GM23248 (cell line): ENCODE measurements at regions not wholly inside any gene's neighbourhood (a gene's known extent, or its start where the extent isn't known, plus 50 kb on each side); places are given as distances from the start of the nearest gene placed in this dataset.
A peak's percentile ranks its signal among the peaks of the same experiment; 100 is the strongest.

Experiments used
- DNase-seq: peaks from one replicate; pipeline ENCODE4 v3.0.0-alpha.2; 2015
- H2AFZ ChIP-seq: fragments of 200-600 bp; sonication (generic); 2 replicates; pipeline ENCODE4 v1.6.1; 2016; ENCODE audit warnings: antibody characterized with exemption
- H3F3A ChIP-seq: fragments of 200-600 bp; sonication (generic); 2 replicates; pipeline ENCODE4 v1.6.1; 2016; ENCODE audit warnings: mild to moderate bottlenecking, antibody characterized with exemption, mixed run types; ENCODE audit not compliant: insufficient read depth
- H3K27ac ChIP-seq: fragments of 200-600 bp; sonication (generic); 2 replicates; pipeline ENCODE4 v1.5.1; 2016; ENCODE audit warnings: mild to moderate bottlenecking
- H3K27me3 ChIP-seq: fragments of 200-600 bp; sonication (generic); replicated peaks from 2 replicates; pipeline ENCODE4 v1.6.1; 2016; ENCODE audit warnings: mild to moderate bottlenecking; ENCODE audit not compliant: insufficient read depth
- H3K36me3 ChIP-seq: fragments of 200-600 bp; sonication (generic); 2 replicates; pipeline ENCODE4 v1.6.1; 2016; ENCODE audit warnings: low read depth, mild to moderate bottlenecking
- H3K4me1 ChIP-seq: fragments of 200-600 bp; sonication (generic); 2 replicates; pipeline ENCODE4 v1.6.1; 2016; ENCODE audit warnings: mild to moderate bottlenecking; ENCODE audit not compliant: insufficient read depth
- H3K4me2 ChIP-seq: fragments of 200-600 bp; sonication (generic); one replicate; pipeline ENCODE4 v1.6.1; 2016; ENCODE audit warnings: mild to moderate bottlenecking; ENCODE audit not compliant: unreplicated experiment
- H3K4me3 ChIP-seq: fragments of 200-600 bp; sonication (generic); 2 replicates; pipeline ENCODE4 v1.5.1; 2016; ENCODE audit warnings: mild to moderate bottlenecking
- H3K79me2 ChIP-seq: fragments of 200-600 bp; sonication (generic); 2 replicates; pipeline ENCODE4 v1.6.1; 2016; ENCODE audit warnings: mild to moderate bottlenecking; ENCODE audit not compliant: insufficient read depth
- H3K9ac ChIP-seq: fragments of 200-600 bp; sonication (generic); 2 replicates; pipeline ENCODE4 v1.6.1; 2016; ENCODE audit warnings: mild to moderate bottlenecking
- H3K9me2 ChIP-seq: fragments of 200-600 bp; sonication (generic); 2 replicates; pipeline ENCODE4 v1.6.1; 2016; ENCODE audit warnings: mixed run types, mild to moderate bottlenecking, moderate library complexity; ENCODE audit not compliant: insufficient read depth
- H3K9me3 ChIP-seq: fragments of 200-600 bp; sonication (generic); one replicate; pipeline ENCODE4 v1.6.1; 2017; ENCODE audit warnings: low read depth
- H4K20me1 ChIP-seq: fragments of 200-600 bp; sonication (generic); 2 replicates; pipeline ENCODE4 v1.6.0; 2016; ENCODE audit not compliant: insufficient read depth
- EZH2 ChIP-seq: fragments of 200-600 bp; sonication (generic); IDR thresholded peaks from 2 replicates; pipeline ENCODE4 v1.6.1; 2018; ENCODE audit warnings: antibody characterized with exemption, mild to moderate bottlenecking; ENCODE audit not compliant: insufficient read depth, poor library complexity, severe bottlenecking
- EZH2phosphoT487 ChIP-seq: fragments of 200-600 bp; sonication (generic); IDR thresholded peaks from 2 replicates; pipeline ENCODE4 v1.6.1; 2018; ENCODE audit warnings: antibody characterized with exemption, moderate library complexity, mild to moderate bottlenecking, low read depth; ENCODE audit not compliant: insufficient read depth
- WGBS, 2 experiments: methylation state at CpG; one replicate each; pipeline ENCODE4 v1.1.6; 2015 to 2017; ENCODE audit warnings: low lambda C conversion rate in 2 of 2, low coverage in 1 of 2; ENCODE audit errors: missing lambda C conversion rate in 2 of 2; 5-methylcytosine and 5-hydroxymethylcytosine counted together
- in situ Hi-C: fragments of 300-500 bp; cut with MboI; formaldehyde crosslinking; loops from 2 replicates; pipeline ENCODE4 v1.15.0; 2020

- in situ Hi-C loops = no loop called here
- Histone ChIP-seq H3K9me2 (no peaks in the 10 kb centered on the region), H2AFZ (peak overlapping the region; percentile 65; the same call in 1 of the 2 replicates), H4K20me1 (no peaks in the 10 kb centered on the region), H3F3A (peaks cover 27% of the 10 kb centered on the region), H3K4me2 (no peak overlapping the region), H3K4me1 (peaks cover 34% of the 10 kb centered on the region), H3K27ac (no peak overlapping the region), H3K4me3 (no peak overlapping the region), H3K27me3 (no peaks in the 10 kb centered on the region), H3K9me3 (no peaks in the 10 kb centered on the region), H3K36me3 (no peaks in the 10 kb centered on the region), H3K9ac (no peak overlapping the region), H3K79me2 (no peaks in the 10 kb centered on the region)
- no peak for TF ChIP-seq EZH2
- no peak for TF ChIP-seq EZH2phosphoT487
- no peak for DNase-seq
Measured at GRCh38 chr4:111540671-111541070, 604.6 kb upstream of the FAM241A start.

DNA sequence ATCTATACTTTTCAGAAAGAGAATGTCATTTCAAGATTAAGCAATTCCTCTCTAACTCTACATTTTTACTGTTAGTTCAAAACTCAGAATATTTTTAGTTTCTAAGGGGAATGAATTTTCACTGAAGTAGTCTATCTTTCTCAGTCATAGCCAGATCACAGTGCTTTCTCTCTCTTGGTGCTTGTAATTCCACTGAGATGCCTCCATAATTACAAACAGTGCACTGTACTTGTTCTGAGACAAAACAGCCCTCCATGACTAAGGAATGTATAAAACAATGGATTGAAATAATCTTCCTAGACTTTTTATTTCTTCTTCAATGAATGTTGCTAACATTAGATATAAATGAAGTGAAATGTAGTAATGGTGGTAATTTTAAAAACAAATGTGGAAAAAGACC is 603.2 kb upstream of the FAM241A start:
- Histone ChIP-seq H3K4me1 (peaks cover 27% of the 10 kb centered on the region), H3K79me2 (no peaks in the 10 kb centered on the region), H3K27me3 (no peaks in the 10 kb centered on the region), H3K4me2 (peak overlapping the region; percentile 66), H3K9me3 (no peaks in the 10 kb centered on the region), H2AFZ (peak overlapping the region; percentile 65), H3K27ac (peak overlapping the region; percentile 40), H3K9ac (0 out of 2 replicates have a peak overlapping the region, but pooled peaks have one; percentile 2), H3K9me2 (no peaks in the 10 kb centered on the region), H3K36me3 (no peaks in the 10 kb centered on the region), H4K20me1 (no peaks in the 10 kb centered on the region), H3F3A (peaks cover 27% of the 10 kb centered on the region), H3K4me3 (peak overlapping the region; percentile 15; the same call in 1 of the 2 replicates)
- peak; percentile 50 for DNase-seq
- TF ChIP-seq EZH2phosphoT487 (no peak), EZH2 (no peak)
- in situ Hi-C loops = no loop called here

DNA sequence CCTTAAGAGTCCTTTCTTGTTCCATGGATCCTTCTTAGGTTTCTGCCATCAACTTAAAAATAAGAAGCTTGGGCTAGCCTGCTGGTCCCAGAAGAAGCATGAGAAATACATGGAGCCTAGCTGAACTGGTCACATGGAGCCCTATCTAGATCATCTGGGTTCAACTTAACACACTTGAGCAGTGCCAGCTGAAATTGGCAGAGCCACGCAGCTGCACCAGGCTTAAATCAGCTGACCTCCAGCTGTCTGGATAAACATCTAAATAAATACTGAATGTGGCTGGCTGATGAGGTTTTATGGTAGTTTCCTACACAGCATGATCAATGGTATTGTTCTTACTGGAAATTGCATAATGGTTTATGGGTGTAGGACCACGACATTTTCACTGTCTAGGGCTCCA is 598.4 kb upstream of the FAM241A start:
- Histone ChIP-seq H3K4me3 (no peak overlapping the region), H3K27me3 (no peaks in the 10 kb centered on the region), H3K4me1 (peaks cover 6% of the 10 kb centered on the region), H3F3A (peaks cover 5% of the 10 kb centered on the region; the same call in 1 of the 2 replicates), H3K9me2 (no peaks in the 10 kb centered on the region), H3K9ac (no peak overlapping the region), H3K79me2 (no peaks in the 10 kb centered on the region), H3K36me3 (no peaks in the 10 kb centered on the region), H3K9me3 (no peaks in the 10 kb centered on the region), H4K20me1 (no peaks in the 10 kb centered on the region), H3K27ac (no peak overlapping the region), H2AFZ (peak overlapping the region; percentile 33), H3K4me2 (no peak overlapping the region)
- 42 to 51% methylated on average over 2 of the region's 2 CpGs for WGBS, 2 experiments
- DNase-seq = no peak
- no peak for TF ChIP-seq EZH2
- no peak for TF ChIP-seq EZH2phosphoT487
- in situ Hi-C loops = no loop called here

- Histone ChIP-seq H3K9ac (no peak overlapping the region), H3K4me1 (peaks cover 40% of the 10 kb centered on the region), H4K20me1 (no peaks in the 10 kb centered on the region), H3K4me3 (peak overlapping the region; percentile 48), H3K9me3 (no peaks in the 10 kb centered on the region), H3K4me2 (peak overlapping the region; percentile 56), H3K36me3 (no peaks in the 10 kb centered on the region), H3F3A (peaks cover 31% of the 10 kb centered on the region), H3K9me2 (no peaks in the 10 kb centered on the region), H3K27me3 (no peaks in the 10 kb centered on the region), H2AFZ (peak overlapping the region; percentile 67), H3K27ac (peak overlapping the region; percentile 49), H3K79me2 (no peaks in the 10 kb centered on the region)
- in situ Hi-C loops = no loop called here
- TF ChIP-seq EZH2phosphoT487 (no peak), EZH2 (no peak)
- DNase-seq = peak; percentile 32
- 46% methylated on average over 5 of the region's 5 CpGs for WGBS, 2 experiments
Measured at GRCh38 chr4:111556141-111556781, 589.0 kb upstream of the FAM241A start.

- in situ Hi-C loops = no loop called here
- no peaks in the 10 kb centered on the region for H3K27me3 ChIP-seq
- no peaks in the 10 kb centered on the region for H4K20me1 ChIP-seq
- 3 to 4% methylated on average over 1 of the region's 1 CpG for WGBS, 2 experiments
- H3K36me3 ChIP-seq = no peaks in the 10 kb centered on the region
- no peaks in the 10 kb centered on the region for H3K9me2 ChIP-seq
- peaks cover 40% of the 10 kb centered on the region for H3K4me1 ChIP-seq
- no peak overlapping the region for H3K9ac ChIP-seq
- no peaks in the 10 kb centered on the region for H3K9me3 ChIP-seq
- TF ChIP-seq EZH2phosphoT487 (no peak), EZH2 (no peak)
- peak overlapping the region; percentile 56 for H3K4me2 ChIP-seq
- peak overlapping the region; percentile 49 for H3K27ac ChIP-seq
- H3K79me2 ChIP-seq = no peaks in the 10 kb centered on the region
- peaks cover 31% of the 10 kb centered on the region for H3F3A ChIP-seq
- peak overlapping the region; percentile 67; the same call in 1 of the 2 replicates for H2AFZ ChIP-seq
- peak overlapping the region; percentile 48 for H3K4me3 ChIP-seq
- DNase-seq = peak; percentile 49
Measured at GRCh38 chr4:111556851-111557250, 588.4 kb upstream of the FAM241A start.
